A172 (cell line): ENCODE measurements at regions not wholly inside any gene's neighbourhood (a gene's known extent, or its start where the extent isn't known, plus 50 kb on each side); places are given as distances from the start of the nearest gene placed in this dataset.
"Not testable (repeated sequence)": the region's sequence is repeated elsewhere in the genome, so short reads cannot be mapped to it uniquely, and the experiment has no call there.

Experiments
- DNase-seq: peaks from one replicate; pipeline ENCODE4 v3.0.0-alpha.2; 2015; ENCODE audit warnings: low spot score

- no peak for DNase-seq
These were observed 391.9 kb downstream of the DLEU7 start for GRCh38 chr13:50451609-50452008.

- no peak for DNase-seq
These were observed 391.5 kb downstream of the DLEU7 start for GRCh38 chr13:50452028-50452427.

GRCh38 chr13:50452756-50453155 is 390.7 kb downstream of the DLEU7 start:
- DNase-seq: no peak

- DNase-seq: no peak
These were observed 390.3 kb downstream of the DLEU7 start for GRCh38 chr13:50453188-50453587.

GRCh38 chr13:50456111-50456510 is 387.4 kb downstream of the DLEU7 start:
- DNase-seq: no peak

GRCh38 chr13:50457415-50458393 is 385.8 kb downstream of the DLEU7 start:
- no peak for DNase-seq

GRCh38 chr13:50459046-50459445 is 384.4 kb downstream of the DLEU7 start:
- no peak for DNase-seq

- no peak for DNase-seq
These were observed 383.8 kb downstream of the DLEU7 start for GRCh38 chr13:50459658-50460057.

- no peak for DNase-seq
These were observed 383.1 kb downstream of the DLEU7 start for GRCh38 chr13:50460358-50460757.

- DNase-seq: no peak
These were observed 382.3 kb downstream of the DLEU7 start for GRCh38 chr13:50461189-50461588.

GRCh38 chr13:50463719-50464118 is 379.8 kb downstream of the DLEU7 start:
- DNase-seq: no peak

GRCh38 chr13:50464349-50465251 is 378.9 kb downstream of the DLEU7 start:
- no peak for DNase-seq

- DNase-seq: no peak
These were observed 377.0 kb downstream of the DLEU7 start for GRCh38 chr13:50466456-50466855.

GRCh38 chr13:50467156-50468110 is 376.1 kb downstream of the DLEU7 start:
- DNase-seq: no peak

GRCh38 chr13:50468849-50469669 is 374.4 kb downstream of the DLEU7 start:
- DNase-seq: no peak

GRCh38 chr13:50473050-50473449 is 370.4 kb downstream of the DLEU7 start:
- DNase-seq: not testable (repeated sequence)

- DNase-seq: no peak
These were observed 369.3 kb downstream of the DLEU7 start for GRCh38 chr13:50474088-50474662.

GRCh38 chr13:50476577-50477285 is 366.8 kb downstream of the DLEU7 start:
- DNase-seq: no peak

- DNase-seq: no peak
These were observed 361.6 kb downstream of the DLEU7 start for GRCh38 chr13:50481936-50482335.
